Skeletal muscle satellite cell (primary cell): ENCODE measurements at regions not wholly inside any gene's neighbourhood (a gene's known extent, or its start where the extent isn't known, plus 50 kb on each side); places are given as distances from the start of the nearest gene placed in this dataset.

ENCODE experiments used
- H3K27me3 ChIP-seq: 2 replicates; pipeline ENCODE4 v1.7.0; 2013; ENCODE audit warnings: low read length; ENCODE audit not compliant: control insufficient read depth, insufficient read depth
- H3K36me3 ChIP-seq: 2 replicates; pipeline ENCODE4 v1.7.0; 2013; ENCODE audit warnings: mild to moderate bottlenecking, control low read depth, low read length; ENCODE audit not compliant: insufficient read depth
- H3K4me1 ChIP-seq: 2 replicates; pipeline ENCODE4 v1.7.0; 2013; ENCODE audit warnings: low read length; ENCODE audit not compliant: control insufficient read depth, insufficient read depth
- H3K4me2 ChIP-seq: 2 replicates; pipeline ENCODE4 v1.7.0; 2013; ENCODE audit warnings: mild to moderate bottlenecking, low read length
- H3K4me3 ChIP-seq: 2 replicates; pipeline ENCODE4 v1.7.0; 2013; ENCODE audit warnings: low read length
- H3K9ac ChIP-seq: 2 replicates; pipeline ENCODE4 v1.7.0; 2013; ENCODE audit warnings: mild to moderate bottlenecking, low read depth, low read length, moderate library complexity
- H3K9me3 ChIP-seq: replicated peaks from 2 replicates; pipeline ENCODE4 v1.7.0; 2013; ENCODE audit warnings: mild to moderate bottlenecking, control low read depth, low read length

GRCh38 chr3:181464033-181464694 is 247.6 kb upstream of the SOX2 start:
- no peak overlapping the region for H3K4me3 ChIP-seq
- H3K4me2 ChIP-seq, result no peak overlapping the region
- H3K4me1 ChIP-seq, result no peaks in the 10 kb centered on the region
- no peaks in the 10 kb centered on the region for H3K9me3 ChIP-seq
- no peaks in the 10 kb centered on the region for H3K36me3 ChIP-seq
- no peak overlapping the region for H3K9ac ChIP-seq
- H3K27me3 ChIP-seq, result no peaks in the 10 kb centered on the region

GRCh38 chr3:181461381-181461780 is 250.3 kb upstream of the SOX2 start:
- no peak overlapping the region for H3K4me2 ChIP-seq
- H3K36me3 ChIP-seq, result no peaks in the 10 kb centered on the region
- no peak overlapping the region for H3K4me3 ChIP-seq
- H3K9me3 ChIP-seq, result no peaks in the 10 kb centered on the region
- no peaks in the 10 kb centered on the region for H3K4me1 ChIP-seq
- no peak overlapping the region for H3K9ac ChIP-seq
- H3K27me3 ChIP-seq, result no peaks in the 10 kb centered on the region

- H3K9ac ChIP-seq, result no peak overlapping the region
- no peaks in the 10 kb centered on the region for H3K4me1 ChIP-seq
- H3K27me3 ChIP-seq, result no peaks in the 10 kb centered on the region
- H3K9me3 ChIP-seq, result no peaks in the 10 kb centered on the region
- H3K4me3 ChIP-seq, result no peak overlapping the region
- no peak overlapping the region for H3K4me2 ChIP-seq
- no peaks in the 10 kb centered on the region for H3K36me3 ChIP-seq
These were observed 252.2 kb upstream of the SOX2 start for GRCh38 chr3:181459516-181459915.

- H3K4me2 ChIP-seq, result no peak overlapping the region
- H3K27me3 ChIP-seq, result no peaks in the 10 kb centered on the region
- no peak overlapping the region for H3K9ac ChIP-seq
- no peak overlapping the region for H3K4me3 ChIP-seq
- H3K4me1 ChIP-seq, result no peaks in the 10 kb centered on the region
- H3K9me3 ChIP-seq, result no peaks in the 10 kb centered on the region
- H3K36me3 ChIP-seq, result no peaks in the 10 kb centered on the region
These were observed 252.9 kb upstream of the SOX2 start for GRCh38 chr3:181458857-181459256.

GRCh38 chr3:181457756-181458155 is 254.0 kb upstream of the SOX2 start:
- Histone ChIP-seq H3K4me3 (no peak overlapping the region), H3K36me3 (no peaks in the 10 kb centered on the region), H3K9ac (no peak overlapping the region), H3K4me1 (no peaks in the 10 kb centered on the region), H3K9me3 (no peaks in the 10 kb centered on the region), H3K4me2 (no peak overlapping the region), H3K27me3 (no peaks in the 10 kb centered on the region)

- Histone ChIP-seq H3K4me2 (no peak overlapping the region), H3K36me3 (no peaks in the 10 kb centered on the region), H3K4me3 (no peak overlapping the region), H3K9ac (no peak overlapping the region), H3K4me1 (no peaks in the 10 kb centered on the region), H3K9me3 (no peaks in the 10 kb centered on the region), H3K27me3 (no peaks in the 10 kb centered on the region)
These were observed 254.5 kb upstream of the SOX2 start for GRCh38 chr3:181457190-181457589.

- Histone ChIP-seq H3K9me3 (no peaks in the 10 kb centered on the region), H3K4me3 (no peak overlapping the region), H3K4me2 (no peak overlapping the region), H3K9ac (no peak overlapping the region), H3K4me1 (no peaks in the 10 kb centered on the region), H3K36me3 (no peaks in the 10 kb centered on the region), H3K27me3 (no peaks in the 10 kb centered on the region)
These were observed 256.4 kb upstream of the SOX2 start for GRCh38 chr3:181455276-181455675.

- Histone ChIP-seq H3K4me2 (no peak overlapping the region), H3K4me3 (no peak overlapping the region), H3K4me1 (no peaks in the 10 kb centered on the region), H3K9me3 (no peaks in the 10 kb centered on the region), H3K27me3 (no peaks in the 10 kb centered on the region), H3K9ac (no peak overlapping the region), H3K36me3 (no peaks in the 10 kb centered on the region)
These were observed 257.2 kb upstream of the SOX2 start for GRCh38 chr3:181454451-181455027.

- no peak overlapping the region for H3K4me3 ChIP-seq
- no peak overlapping the region for H3K4me2 ChIP-seq
- H3K4me1 ChIP-seq, result no peaks in the 10 kb centered on the region
- H3K36me3 ChIP-seq, result no peaks in the 10 kb centered on the region
- no peak overlapping the region for H3K9ac ChIP-seq
- no peaks in the 10 kb centered on the region for H3K27me3 ChIP-seq
- no peaks in the 10 kb centered on the region for H3K9me3 ChIP-seq
These were observed 265.0 kb upstream of the SOX2 start for GRCh38 chr3:181446741-181447140.

GRCh38 chr3:181442066-181442465 is 269.7 kb upstream of the SOX2 start:
- Histone ChIP-seq H3K27me3 (no peaks in the 10 kb centered on the region), H3K9ac (no peak overlapping the region)

GRCh38 chr3:181432992-181433391 is 278.7 kb upstream of the SOX2 start:
- no peak overlapping the region for H3K4me3 ChIP-seq
- no peaks in the 10 kb centered on the region for H3K27me3 ChIP-seq
- no peaks in the 10 kb centered on the region for H3K9me3 ChIP-seq
- no peaks in the 10 kb centered on the region for H3K4me1 ChIP-seq
- no peak overlapping the region for H3K4me2 ChIP-seq
- H3K9ac ChIP-seq, result no peak overlapping the region
- no peaks in the 10 kb centered on the region for H3K36me3 ChIP-seq

More at GRCh38 chr3:181442066-181442465, 269.7 kb upstream of the SOX2 start:
- H3K4me1 ChIP-seq, result no peaks in the 10 kb centered on the region
- H3K36me3 ChIP-seq, result no peaks in the 10 kb centered on the region
- no peaks in the 10 kb centered on the region for H3K9me3 ChIP-seq
- H3K4me2 ChIP-seq, result no peak overlapping the region
- no peak overlapping the region for H3K4me3 ChIP-seq

- Histone ChIP-seq H3K4me2 (no peak overlapping the region), H3K27me3 (no peaks in the 10 kb centered on the region), H3K36me3 (no peaks in the 10 kb centered on the region), H3K9me3 (no peaks in the 10 kb centered on the region), H3K4me1 (no peaks in the 10 kb centered on the region), H3K9ac (no peak overlapping the region), H3K4me3 (no peak overlapping the region)
These were observed 280.0 kb upstream of the SOX2 start for GRCh38 chr3:181431748-181432147.
